Upper lobe of left lung (tissue), 6 donors: ENCODE measurements at regions not wholly inside any gene's neighbourhood (a gene's known extent, or its start where the extent isn't known, plus 50 kb on each side); places are given as distances from the start of the nearest gene placed in this dataset.

Experiments used
- ATAC-seq, 2 donors: fragments of 200-7000 bp; cut with Tn5 transposase; one replicate each; pipeline ENCODE4 v1.9.1; 2022; ENCODE audit warnings: mild to moderate bottlenecking in 2 of 2, moderate library complexity in 2 of 2; ENCODE audit not compliant: low FRiP score in 2 of 2
- DNase-seq, 2 donors: peaks; one replicate each; pipeline ENCODE4 v3.0.0-alpha.2; 2019 to 2020
- H3K27ac ChIP-seq, 4 donors: fragments of 200-600 bp; sonication (generic); one replicate each; pipeline ENCODE4 v1.5.1; 2016 to 2019
- H3K27me3 ChIP-seq, 4 donors: fragments of 200-600 bp; sonication (generic); one replicate each; pipeline ENCODE4 v1.5.1; 2017 to 2019
- H3K36me3 ChIP-seq, 4 donors: fragments of 200-600 bp; sonication (generic); one replicate each; pipeline ENCODE4 v1.5.1; 2016 to 2019
- H3K4me1 ChIP-seq, 4 donors: fragments of 200-600 bp; sonication (generic); one replicate each; pipeline ENCODE4 v1.5.1; 2018 to 2019
- H3K4me3 ChIP-seq, 4 donors: fragments of 200-600 bp; sonication (generic); one replicate each; pipeline ENCODE4 v1.5.1; 2017 to 2019; ENCODE audit warnings: mild to moderate bottlenecking in 2 of 4, moderate library complexity in 1 of 4
- H3K9me3 ChIP-seq, 4 donors: fragments of 200-600 bp; sonication (generic); one replicate each; pipeline ENCODE4 v1.5.1; 2018 to 2019
- EP300 ChIP-seq, 4 donors: sonication (generic); formaldehyde crosslinking; IDR thresholded peaks; one replicate each; pipeline ENCODE4 v1.5.1; 2017; ENCODE audit warnings: antibody characterized with exemption in 4 of 4, control low read depth in 2 of 4
- POLR2A ChIP-seq, 4 donors: fragments of 450-650 bp; IDR thresholded peaks; one replicate each; pipeline ENCODE4 v1.5.1; 2016 to 2017; ENCODE audit warnings: antibody characterized with exemption in 4 of 4, mild to moderate bottlenecking in 2 of 4
- POLR2AphosphoS5 ChIP-seq, 2 donors: sonication (generic); formaldehyde crosslinking; IDR thresholded peaks; one replicate each; pipeline ENCODE4 v1.5.1; 2017; ENCODE audit warnings: antibody characterized with exemption in 2 of 2
- WGBS, 2 donors: methylation state at CpG; one replicate each; pipeline ENCODE4 v1.1.5; 2017 to 2018; 5-methylcytosine and 5-hydroxymethylcytosine counted together
- TF ChIP-seq, protein P1 (sequence below), 6 experiments: fragments of 450-650 bp in 4 of 6; fragments of 200-600 bp in 2 of 6; sonication (generic) in 2 of 6; IDR thresholded peaks; one replicate each; pipeline ENCODE4 v1.5.1; 2016 to 2019; ENCODE audit warnings: antibody characterized with exemption in 6 of 6
- donor health status: DM: no; HTN: no; CAD: no; lungs with moderate emphysema.
- donor health status: DM: no; HTN: yes; CAD: no; lungs with severe emphysema.

DNA sequence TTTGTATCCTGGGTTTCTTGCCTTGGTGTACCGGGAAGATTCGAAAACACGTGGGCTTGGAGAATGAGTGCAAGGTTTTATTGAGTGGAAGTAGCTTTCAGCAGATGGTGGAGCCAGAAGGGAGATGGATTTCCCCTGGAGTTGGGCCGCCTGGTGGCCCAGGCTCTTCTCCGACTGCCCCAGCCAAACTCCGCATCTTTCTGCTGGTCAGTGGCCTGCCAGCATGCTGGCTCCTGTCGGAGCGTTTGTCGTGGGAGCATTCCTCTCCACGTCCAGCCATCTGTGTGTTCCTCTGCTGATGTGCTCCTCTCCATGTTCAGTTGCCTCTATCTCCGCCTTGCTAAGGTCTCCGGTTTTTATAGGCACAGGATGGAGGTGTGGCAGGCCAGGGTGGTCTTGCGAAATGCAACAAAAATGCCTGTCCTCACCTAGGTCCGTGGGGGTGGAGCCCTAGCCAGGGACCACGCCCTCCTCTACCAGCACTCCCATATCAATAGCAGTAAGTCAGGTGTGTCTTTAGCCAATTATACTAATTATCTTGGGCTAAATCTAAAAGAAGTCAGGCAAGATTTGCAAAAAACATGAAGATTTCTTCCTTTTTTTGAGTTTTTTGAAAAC lies 745.8 kb upstream of the AMOT start:
- DNase-seq (peak in 1 of 2 donors; percentile 3), ATAC-seq (no peak)
- Histone ChIP-seq H3K4me1 (no peaks in the 10 kb centered on the region), H3K27me3 (no peaks in the 10 kb centered on the region), H3K27ac (no peak overlapping the region), H3K9me3 (peaks cover 0 to 4% (median 0%) of the 10 kb centered on the region in 4 donors), H3K4me3 (no peak overlapping the region), H3K36me3 (no peaks in the 10 kb centered on the region)
- TF ChIP-seq POLR2AphosphoS5 (IDR thresholded peaks at IDR 0.05), result no peak
- whole genome bisulfite sequencing, 2 donors, result 80 to 87% methylated on average over 5 to 15 of the region's 15 CpGs

DNA sequence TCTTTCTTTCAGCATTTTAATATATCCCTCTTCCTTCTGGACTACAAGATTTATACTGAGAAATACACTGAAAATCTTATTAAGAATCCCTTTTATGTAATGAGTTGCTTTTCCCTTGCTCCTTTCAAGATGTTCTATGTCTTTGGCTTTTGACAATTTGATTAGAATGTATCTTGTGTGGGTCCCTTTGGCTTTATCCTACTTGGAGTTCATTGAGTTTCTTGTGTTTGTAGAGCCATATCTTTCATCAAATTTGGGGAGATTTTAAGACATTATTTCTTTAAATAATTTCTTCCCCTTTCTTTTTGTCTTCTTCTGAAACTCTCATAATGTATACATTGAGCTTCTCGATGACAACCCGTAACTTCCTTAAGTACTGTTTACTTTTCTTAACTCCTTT lies 739.9 kb upstream of the AMOT start:
- ATAC-seq (no peak), DNase-seq (no peak)
- TF ChIP-seq POLR2AphosphoS5 (IDR thresholded peaks at IDR 0.05) (no peak), EP300 (IDR thresholded peaks at IDR 0.05) (no peak), POLR2A (IDR thresholded peaks at IDR 0.05) (no peak)
- TF ChIP-seq, protein P1, sequence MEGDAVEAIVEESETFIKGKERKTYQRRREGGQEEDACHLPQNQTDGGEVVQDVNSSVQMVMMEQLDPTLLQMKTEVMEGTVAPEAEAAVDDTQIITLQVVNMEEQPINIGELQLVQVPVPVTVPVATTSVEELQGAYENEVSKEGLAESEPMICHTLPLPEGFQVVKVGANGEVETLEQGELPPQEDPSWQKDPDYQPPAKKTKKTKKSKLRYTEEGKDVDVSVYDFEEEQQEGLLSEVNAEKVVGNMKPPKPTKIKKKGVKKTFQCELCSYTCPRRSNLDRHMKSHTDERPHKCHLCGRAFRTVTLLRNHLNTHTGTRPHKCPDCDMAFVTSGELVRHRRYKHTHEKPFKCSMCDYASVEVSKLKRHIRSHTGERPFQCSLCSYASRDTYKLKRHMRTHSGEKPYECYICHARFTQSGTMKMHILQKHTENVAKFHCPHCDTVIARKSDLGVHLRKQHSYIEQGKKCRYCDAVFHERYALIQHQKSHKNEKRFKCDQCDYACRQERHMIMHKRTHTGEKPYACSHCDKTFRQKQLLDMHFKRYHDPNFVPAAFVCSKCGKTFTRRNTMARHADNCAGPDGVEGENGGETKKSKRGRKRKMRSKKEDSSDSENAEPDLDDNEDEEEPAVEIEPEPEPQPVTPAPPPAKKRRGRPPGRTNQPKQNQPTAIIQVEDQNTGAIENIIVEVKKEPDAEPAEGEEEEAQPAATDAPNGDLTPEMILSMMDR (IDR thresholded peaks at IDR 0.05), result no peak
- no peak overlapping the region for H3K27ac ChIP-seq
- peaks cover 0 to 4% (median 0%) of the 10 kb centered on the region in 4 donors for H3K9me3 ChIP-seq
- no peaks in the 10 kb centered on the region for H3K4me1 ChIP-seq
- no peak overlapping the region for H3K4me3 ChIP-seq
- H3K27me3 ChIP-seq, result no peaks in the 10 kb centered on the region
- H3K36me3 ChIP-seq, result no peaks in the 10 kb centered on the region
- WGBS, 2 donors, result 84 to 88% methylated on average over 2 of the region's 2 CpGs

DNA sequence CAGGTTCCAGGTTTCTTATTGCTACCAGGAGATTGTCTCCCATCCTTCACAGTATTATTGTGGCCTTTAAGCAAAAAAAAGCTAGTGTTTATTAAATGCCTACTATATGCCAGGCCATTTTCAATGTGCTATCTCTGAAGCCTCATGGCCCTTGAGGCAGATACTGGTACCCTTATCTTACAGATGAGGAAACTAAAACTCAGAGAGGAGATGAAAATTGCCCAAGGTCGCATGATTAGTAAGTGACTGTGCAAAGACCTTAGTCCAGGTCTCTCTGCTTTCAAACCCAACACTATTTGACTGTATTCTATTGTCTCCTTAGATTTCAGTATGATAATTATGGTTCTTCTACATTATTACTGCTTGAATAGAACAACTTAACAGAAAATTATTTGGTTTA lies 717.9 kb upstream of the AMOT start:
- no peaks in the 10 kb centered on the region for H3K4me1 ChIP-seq
- 67 to 77% methylated on average over 1 of the region's 1 CpG for WGBS, 2 donors
- no peak for DNase-seq

DNA sequence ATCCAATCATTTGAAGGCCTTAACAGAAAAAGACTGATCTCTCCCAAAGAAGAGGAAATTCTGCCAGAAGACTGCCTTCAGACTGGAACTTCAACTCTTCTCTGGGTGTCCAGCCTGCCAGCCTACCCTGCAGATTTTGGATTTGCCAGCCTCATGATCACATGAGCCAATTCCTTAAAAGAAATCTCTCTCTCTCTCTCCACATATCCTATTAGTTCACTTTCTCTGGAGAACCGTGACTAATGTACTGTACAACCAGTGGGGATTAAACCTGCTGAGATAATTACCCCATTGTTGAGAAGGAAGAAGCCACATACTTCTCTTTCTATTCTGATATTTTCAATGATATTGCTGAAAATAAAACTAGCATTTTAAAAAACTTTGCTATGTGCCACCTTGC lies 711.3 kb upstream of the AMOT start:
- TF ChIP-seq, protein P1 (IDR thresholded peaks at IDR 0.05), result no peak
- TF ChIP-seq POLR2AphosphoS5 (IDR thresholded peaks at IDR 0.05) (no peak), POLR2A (IDR thresholded peaks at IDR 0.05) (no peak), EP300 (IDR thresholded peaks at IDR 0.05) (no peak)
- ATAC-seq (no peak), DNase-seq (no peak)
- 89 to 94% methylated on average over 1 of the region's 1 CpG for WGBS, 2 donors
- Histone ChIP-seq H3K27me3 (no peaks in the 10 kb centered on the region), H3K4me3 (no peak overlapping the region), H3K36me3 (no peaks in the 10 kb centered on the region), H3K4me1 (no peaks in the 10 kb centered on the region), H3K9me3 (no peaks in the 10 kb centered on the region), H3K27ac (no peak overlapping the region)

More for the DNA sequence above, 717.9 kb upstream of the AMOT start:
- no peak for TF ChIP-seq EP300 (IDR thresholded peaks at IDR 0.05)
- TF ChIP-seq POLR2AphosphoS5 (IDR thresholded peaks at IDR 0.05), result no peak
- no peak overlapping the region for H3K4me3 ChIP-seq
- H3K36me3 ChIP-seq, result no peaks in the 10 kb centered on the region
- H3K27ac ChIP-seq, result no peak overlapping the region
- H3K9me3 ChIP-seq, result no peaks in the 10 kb centered on the region
- H3K27me3 ChIP-seq, result no peaks in the 10 kb centered on the region
- ATAC-seq, result no peak

DNA sequence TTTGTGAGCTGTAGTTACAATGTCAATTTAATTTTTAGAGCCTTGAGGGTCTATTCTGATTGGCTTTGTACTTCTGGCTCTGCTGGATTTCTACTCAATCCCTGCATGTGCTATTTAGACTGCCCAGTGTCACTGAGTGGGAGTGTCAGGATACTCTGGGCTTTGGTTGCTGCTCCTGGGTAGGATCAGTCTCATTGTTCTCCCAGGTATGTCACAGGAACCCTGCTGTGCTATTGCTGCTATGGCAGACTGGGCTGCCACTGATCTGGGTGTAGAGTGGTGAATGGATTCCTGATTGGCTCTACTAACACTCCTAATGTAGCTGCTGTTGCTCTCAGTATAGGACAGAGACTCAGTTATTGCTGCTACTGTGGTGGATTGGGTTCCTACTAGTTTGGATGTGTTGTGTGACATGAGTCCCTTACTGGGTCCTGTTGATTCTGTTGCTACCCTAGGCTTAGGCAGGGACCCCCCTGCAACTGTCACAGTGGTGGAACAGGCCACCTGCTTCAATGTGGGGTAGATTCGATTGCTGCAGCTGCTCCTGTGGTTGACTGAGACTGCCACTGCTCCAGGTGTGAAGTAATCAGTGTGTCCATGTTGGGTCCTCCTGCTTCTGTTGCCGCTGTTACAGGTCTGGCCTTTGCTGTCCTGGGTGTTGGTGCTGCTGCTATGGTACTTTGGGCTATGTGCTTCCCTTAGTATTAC lies 707.8 kb upstream of the AMOT start:
- no peaks in the 10 kb centered on the region for H3K4me1 ChIP-seq
- H3K27ac ChIP-seq, result no peak overlapping the region
- H3K36me3 ChIP-seq, result no peaks in the 10 kb centered on the region
- ATAC-seq (peak in 1 of 2 donors; percentile 40), DNase-seq (no peak)
- H3K4me3 ChIP-seq, result no peak overlapping the region
- no peaks in the 10 kb centered on the region for H3K27me3 ChIP-seq
- no peaks in the 10 kb centered on the region for H3K9me3 ChIP-seq
- TF ChIP-seq, protein P1 (IDR thresholded peaks at IDR 0.05), result no peak
- no peak for TF ChIP-seq POLR2AphosphoS5 (IDR thresholded peaks at IDR 0.05)
- TF ChIP-seq POLR2A (IDR thresholded peaks at IDR 0.05), result no peak
- no peak for TF ChIP-seq EP300 (IDR thresholded peaks at IDR 0.05)
- WGBS, 2 donors, result 96 to 100% methylated on average over 1 to 2 of the region's 2 CpGs

DNA sequence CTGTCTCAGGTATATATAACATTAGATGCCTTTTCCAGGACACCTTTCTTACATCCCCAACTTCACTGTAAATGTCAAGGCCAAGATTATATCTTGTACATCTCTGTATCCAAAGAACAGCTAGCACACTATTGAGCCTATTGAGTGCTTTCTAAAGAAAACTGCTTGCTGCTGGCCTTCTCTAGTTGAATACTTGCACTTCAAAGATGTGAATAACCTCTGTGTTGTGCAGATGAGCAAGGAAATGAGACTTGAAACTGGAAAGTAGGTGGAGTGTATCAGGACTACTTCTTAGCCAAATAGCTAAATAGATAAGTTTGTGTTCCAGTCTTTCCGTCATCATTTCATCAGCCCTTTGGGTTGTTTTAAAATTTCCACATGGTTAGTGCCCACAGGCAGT lies 704.4 kb upstream of the AMOT start:
- ATAC-seq (no peak), DNase-seq (no peak)
- 86 to 91% methylated on average over 1 of the region's 1 CpG for WGBS, 2 donors
- Histone ChIP-seq H3K9me3 (no peaks in the 10 kb centered on the region), H3K4me1 (no peaks in the 10 kb centered on the region), H3K36me3 (no peaks in the 10 kb centered on the region), H3K27ac (no peak overlapping the region), H3K4me3 (no peak overlapping the region), H3K27me3 (no peaks in the 10 kb centered on the region)
- TF ChIP-seq EP300 (IDR thresholded peaks at IDR 0.05) (no peak), POLR2A (IDR thresholded peaks at IDR 0.05) (no peak)
